Activated B cell treated with CpG ODN at 0.5 μM for 24 hours (primary cell): ENCODE measurements at regions not wholly inside any gene's neighbourhood (a gene's known extent, or its start where the extent isn't known, plus 50 kb on each side); places are given as distances from the start of the nearest gene placed in this dataset.

Experiments
- ATAC-seq: fragments of 200-7000 bp; cut with Tn5 transposase; one replicate; pipeline ENCODE4 v1.10.0; 2021; ENCODE audit warnings: low read depth, mild to moderate bottlenecking, moderate library complexity
- CTCF ChIA-PET: fragments of 350-600 bp; sonication (Branson Sonifier 250); formaldehyde crosslinking; loops from one replicate; lab custom pipeline; 2021; ENCODE audit warnings: antibody characterized with exemption; lab: Charles Lee
- POLR2A ChIA-PET: fragments of 350-600 bp; sonication (Branson Sonifier 250); formaldehyde crosslinking; loops from one replicate; lab custom pipeline; 2021; ENCODE audit warnings: antibody characterized with exemption; lab: Charles Lee
- DNase-seq: peaks from one replicate; pipeline ENCODE4 v3.0.0; 2022
- H3K27ac Mint-ChIP-seq: one replicate; pipeline ENCODE4 v1.8.0; 2020; ENCODE audit warnings: mixed read lengths
- H3K27me3 Mint-ChIP-seq: one replicate; pipeline ENCODE4 v1.8.0; 2021; ENCODE audit warnings: mixed read lengths
- H3K36me3 Mint-ChIP-seq: one replicate; pipeline ENCODE4 v1.8.0; 2021; ENCODE audit warnings: low read depth, mixed read lengths
- H3K4me1 Mint-ChIP-seq: one replicate; pipeline ENCODE4 v1.8.0; 2021; ENCODE audit warnings: mixed read lengths
- H3K4me3 Mint-ChIP-seq: one replicate; pipeline ENCODE4 v1.8.0; 2020; ENCODE audit warnings: mild to moderate bottlenecking, mixed read lengths
- H3K9me3 Mint-ChIP-seq: one replicate; pipeline ENCODE4 v1.8.0; 2020; ENCODE audit warnings: mixed read lengths
- intact Hi-C: fragments of 100-400 bp; cut with micrococcal nuclease; formaldehyde crosslinking; loops from one replicate; pipeline ENCODE4 v1.15.1; 2024
- TF ChIP-seq, protein P1 (sequence below): fragments of 200-600 bp; IDR thresholded peaks from one replicate; pipeline ENCODE4 v1.8.0; 2022; ENCODE audit warnings: antibody characterized with exemption, mild to moderate bottlenecking

DNA sequence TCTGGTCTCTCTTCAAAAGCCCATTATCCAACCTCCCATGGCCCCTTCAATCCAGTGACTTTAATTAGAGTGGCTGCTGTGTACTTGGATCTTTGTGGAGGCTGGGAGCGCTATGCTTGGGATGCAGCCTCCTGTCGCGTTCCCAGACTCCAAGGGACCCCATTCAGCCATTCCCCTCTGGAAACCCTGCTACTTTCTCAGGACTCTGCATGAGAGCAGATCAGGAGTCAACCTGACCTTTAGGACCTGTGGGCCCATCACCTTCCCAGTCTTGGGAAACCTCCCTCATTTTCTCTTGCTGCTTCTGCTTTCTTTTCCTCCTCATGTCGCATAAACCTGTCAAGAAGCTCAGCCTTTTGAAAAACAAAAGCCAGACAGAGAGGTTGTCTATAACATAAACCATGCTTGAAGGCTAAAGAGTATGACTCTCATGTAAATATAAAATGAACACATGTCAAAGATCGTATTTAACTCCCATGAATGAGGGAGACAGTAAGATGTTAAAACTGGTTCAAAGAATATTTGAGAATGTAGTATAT lies 143.1 kb upstream of the PELI1 start:
- intact Hi-C loops: no loop called here
- Mint-ChIP-seq H3K4me3 (no peak overlapping the region), H3K27ac (no peak overlapping the region), H3K27me3 (no peaks in the 10 kb centered on the region), H3K9me3 (no peaks in the 10 kb centered on the region), H3K4me1 (no peaks in the 10 kb centered on the region), H3K36me3 (no peaks in the 10 kb centered on the region)
- ATAC-seq (no peak), DNase-seq (no peak)
- ChIA-PET CTCF (no interaction called here), POLR2A (no interaction called here)
- TF ChIP-seq, protein P1, sequence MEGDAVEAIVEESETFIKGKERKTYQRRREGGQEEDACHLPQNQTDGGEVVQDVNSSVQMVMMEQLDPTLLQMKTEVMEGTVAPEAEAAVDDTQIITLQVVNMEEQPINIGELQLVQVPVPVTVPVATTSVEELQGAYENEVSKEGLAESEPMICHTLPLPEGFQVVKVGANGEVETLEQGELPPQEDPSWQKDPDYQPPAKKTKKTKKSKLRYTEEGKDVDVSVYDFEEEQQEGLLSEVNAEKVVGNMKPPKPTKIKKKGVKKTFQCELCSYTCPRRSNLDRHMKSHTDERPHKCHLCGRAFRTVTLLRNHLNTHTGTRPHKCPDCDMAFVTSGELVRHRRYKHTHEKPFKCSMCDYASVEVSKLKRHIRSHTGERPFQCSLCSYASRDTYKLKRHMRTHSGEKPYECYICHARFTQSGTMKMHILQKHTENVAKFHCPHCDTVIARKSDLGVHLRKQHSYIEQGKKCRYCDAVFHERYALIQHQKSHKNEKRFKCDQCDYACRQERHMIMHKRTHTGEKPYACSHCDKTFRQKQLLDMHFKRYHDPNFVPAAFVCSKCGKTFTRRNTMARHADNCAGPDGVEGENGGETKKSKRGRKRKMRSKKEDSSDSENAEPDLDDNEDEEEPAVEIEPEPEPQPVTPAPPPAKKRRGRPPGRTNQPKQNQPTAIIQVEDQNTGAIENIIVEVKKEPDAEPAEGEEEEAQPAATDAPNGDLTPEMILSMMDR: no peak

DNA sequence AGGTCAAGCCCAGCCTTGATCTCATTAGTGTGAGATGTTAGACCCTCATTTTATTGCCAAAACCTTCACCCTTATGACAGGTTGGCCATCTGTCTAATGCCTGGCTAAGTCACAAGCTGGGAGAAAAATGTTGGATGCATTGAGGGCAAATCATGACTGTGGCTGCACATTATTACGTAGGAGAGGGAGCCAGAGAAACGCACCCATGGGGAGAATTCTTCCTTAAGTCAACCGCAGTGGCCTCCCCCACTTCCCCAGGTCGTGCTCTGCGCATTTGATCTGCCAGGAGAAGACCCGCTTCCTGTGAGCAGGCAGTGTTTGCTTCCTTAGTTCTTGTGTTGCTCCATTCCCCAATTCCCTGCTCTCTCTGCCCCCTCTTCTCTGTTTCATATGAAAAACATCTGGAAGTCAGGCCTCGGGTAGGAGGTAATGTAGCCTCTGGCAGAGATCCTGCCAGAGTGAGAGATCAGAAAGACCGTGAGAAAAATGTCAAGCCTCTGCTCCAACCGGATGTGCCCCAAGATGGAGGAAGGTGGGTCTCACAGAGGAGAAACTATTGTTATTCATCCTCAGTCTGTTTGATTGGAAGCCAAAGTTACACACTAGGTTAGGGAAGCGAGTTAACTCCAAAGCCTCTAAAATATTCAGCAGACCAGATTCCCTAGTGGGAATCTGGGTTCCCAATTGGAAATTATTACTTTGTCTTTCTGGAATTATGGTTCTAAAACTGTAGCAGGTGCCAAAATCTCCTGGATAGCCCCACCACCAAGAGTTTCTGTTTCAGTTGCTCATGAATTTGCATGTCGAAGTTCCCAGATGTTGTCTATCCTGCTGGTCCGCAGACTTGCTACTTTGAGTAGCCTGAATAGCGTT lies 144.3 kb upstream of the PELI1 start:
- Mint-ChIP-seq H3K4me1 (no peaks in the 10 kb centered on the region), H3K36me3 (no peaks in the 10 kb centered on the region), H3K4me3 (no peak overlapping the region), H3K9me3 (no peaks in the 10 kb centered on the region), H3K27me3 (no peaks in the 10 kb centered on the region), H3K27ac (no peak overlapping the region)
- ATAC-seq (no peak), DNase-seq (no peak)
- ChIA-PET POLR2A (no interaction called here), CTCF (no interaction called here)
- TF ChIP-seq, protein P1: no peak
- intact Hi-C loops: no loop called here

DNA sequence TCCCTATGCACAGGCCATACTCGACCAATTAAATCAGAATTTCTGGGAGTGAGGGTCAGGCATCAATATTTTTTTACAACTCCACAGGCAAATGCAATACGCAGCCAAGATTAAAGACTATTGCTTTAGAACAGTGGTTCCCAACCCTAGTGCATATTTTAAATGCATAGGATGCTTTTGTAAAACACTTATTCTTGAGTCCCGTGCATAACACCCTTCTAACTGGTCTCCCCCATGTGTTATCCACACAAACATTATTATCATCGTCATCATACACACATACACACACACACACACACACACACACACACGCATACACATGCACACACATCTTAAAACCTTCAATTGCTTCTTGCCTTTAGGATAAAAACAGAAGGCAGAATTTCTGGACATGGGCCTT lies 145.0 kb upstream of the PELI1 start:
- Mint-ChIP-seq H3K9me3 (no peaks in the 10 kb centered on the region), H3K27ac (no peak overlapping the region), H3K4me3 (no peak overlapping the region), H3K4me1 (no peaks in the 10 kb centered on the region), H3K36me3 (no peaks in the 10 kb centered on the region), H3K27me3 (no peaks in the 10 kb centered on the region)
- intact Hi-C loops: no loop called here
- POLR2A ChIA-PET: no interaction called here
- ATAC-seq (no peak), DNase-seq (no peak)
- TF ChIP-seq, protein P1: no peak
- CTCF ChIA-PET: no interaction called here

DNA sequence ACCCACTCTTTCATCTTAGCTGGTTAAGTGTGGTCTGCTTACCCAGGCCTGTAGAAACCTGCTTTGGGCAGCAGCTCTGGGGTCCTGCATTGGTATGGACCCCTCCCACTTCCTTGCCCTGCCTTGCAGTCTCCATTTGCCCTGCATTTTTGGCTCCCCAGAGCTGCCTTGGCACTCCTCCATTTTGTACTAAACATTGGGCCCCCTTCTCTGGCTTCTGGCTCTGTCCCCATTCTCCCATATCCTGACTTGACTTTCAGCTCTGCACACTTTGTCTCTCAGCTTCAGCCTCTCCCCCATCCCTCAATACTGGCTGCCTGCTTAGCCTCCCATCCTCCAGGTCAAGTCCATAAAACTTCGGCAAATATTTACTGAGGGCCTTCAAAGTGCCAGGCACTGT lies 145.5 kb upstream of the PELI1 start:
- Mint-ChIP-seq H3K27me3 (no peaks in the 10 kb centered on the region), H3K4me1 (no peaks in the 10 kb centered on the region), H3K36me3 (no peaks in the 10 kb centered on the region), H3K9me3 (no peaks in the 10 kb centered on the region), H3K27ac (no peak overlapping the region), H3K4me3 (no peak overlapping the region)
- ChIA-PET POLR2A (no interaction called here), CTCF (no interaction called here)
- TF ChIP-seq, protein P1: no peak
- intact Hi-C loops: no loop called here
- DNase-seq: no peak
- ATAC-seq: no peak

DNA sequence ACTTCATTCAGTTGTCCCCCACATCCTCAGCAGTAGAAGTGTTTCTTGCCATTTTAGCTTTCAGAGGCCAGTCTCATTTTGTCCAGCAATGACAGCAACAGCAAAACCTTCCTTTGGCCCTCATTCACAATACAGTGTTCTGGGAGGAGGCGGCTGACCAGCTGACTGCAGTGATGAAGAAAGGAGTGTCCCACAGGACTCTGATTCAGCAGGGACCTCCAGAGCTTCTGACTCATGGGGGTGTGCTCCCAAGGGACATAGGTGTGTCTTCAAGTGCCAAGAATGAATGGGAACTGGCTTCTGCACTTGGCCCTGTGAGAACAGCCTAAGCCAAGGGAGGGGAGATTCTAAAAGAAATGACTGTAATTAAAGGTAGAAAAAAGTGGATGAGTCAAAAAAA lies 147.0 kb upstream of the PELI1 start:
- CTCF ChIA-PET: no interaction called here
- H3K9me3 Mint-ChIP-seq: no peaks in the 10 kb centered on the region
- POLR2A ChIA-PET: interaction anchor here (0.5 kb wide), 1 partner anchor 72 kb away, joined by 4 read pairs; no protein-coding TSS in a partner anchor

More for the DNA sequence above, 147.0 kb upstream of the PELI1 start:
- TF ChIP-seq, protein P1: no peak
- no peaks in the 10 kb centered on the region for H3K4me1 Mint-ChIP-seq
- no peak overlapping the region for H3K27ac Mint-ChIP-seq
- H3K36me3 Mint-ChIP-seq: no peaks in the 10 kb centered on the region
- ATAC-seq: peak; percentile 61
- DNase-seq: no peak
- intact Hi-C loops: no loop called here
- peaks cover 2% of the 10 kb centered on the region for H3K27me3 Mint-ChIP-seq
- no peak overlapping the region for H3K4me3 Mint-ChIP-seq
